ENCODE measurements at regions not wholly inside any gene's neighbourhood (a gene's known extent, or its start where the extent isn't known, plus 50 kb on each side); places are given as distances from the start of the nearest gene placed in this dataset.

DNA sequence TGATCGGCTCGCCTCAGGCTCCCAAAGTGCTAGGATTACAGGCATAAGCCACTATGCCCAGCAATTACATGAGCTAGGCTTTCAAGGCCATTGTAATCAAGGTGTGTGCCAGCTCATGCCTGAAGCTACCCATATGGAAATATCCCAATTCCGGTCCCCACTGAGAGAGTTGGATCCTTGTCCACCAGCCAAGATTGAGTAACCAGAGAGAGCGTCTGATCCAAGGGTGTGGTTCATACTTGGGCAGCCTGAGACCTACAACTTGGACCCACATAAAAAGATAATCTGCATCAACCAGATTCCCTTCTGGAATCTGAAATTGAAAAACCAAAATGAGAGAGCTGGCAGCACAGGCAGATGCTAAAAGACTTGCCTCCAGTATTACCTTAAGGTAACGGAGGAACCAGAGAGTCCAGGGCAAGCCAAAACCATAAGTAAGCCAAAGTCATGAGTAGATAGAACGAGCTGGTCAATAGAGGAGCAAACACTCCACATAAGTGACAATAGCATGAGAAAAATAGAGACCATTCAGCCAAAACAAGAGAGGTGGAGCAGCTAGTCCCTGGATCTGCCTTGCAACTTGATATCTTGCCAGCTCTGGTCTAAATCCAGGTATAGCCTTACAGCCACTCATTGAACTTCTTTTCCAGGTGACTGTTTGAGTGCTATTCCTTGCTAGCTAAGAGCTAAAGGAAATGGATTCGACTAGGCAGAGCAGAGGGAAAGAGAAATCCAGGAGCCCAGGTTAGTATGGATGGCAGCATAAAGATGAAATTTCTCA, 63.8 kb upstream of the ATP1A1 start:
- Histone ChIP-seq H3K4me3 (ENCODE audit: low read depth, low read length) (no peak overlapping the region), H2AFZ (peak overlapping the region; percentile 58), H3K9ac (no peak overlapping the region), H3K79me2 (no peaks in the 10 kb centered on the region), H3K4me1 (peaks cover 43% of the 10 kb centered on the region), H3K27ac (peak overlapping the region; percentile 97), H3K36me3 (ENCODE audit: control insufficient read depth, insufficient read depth, low read length) (no peaks in the 10 kb centered on the region), H3K9me3 (ENCODE audit: control insufficient read depth, low read length) (no peaks in the 10 kb centered on the region), H3K27me3 (ENCODE audit: control insufficient read depth, insufficient read depth, low read length) (no peaks in the 10 kb centered on the region), H3K4me2 (ENCODE audit: low read length) (peak overlapping the region; percentile 19)
- TF ChIP-seq, protein P1, sequence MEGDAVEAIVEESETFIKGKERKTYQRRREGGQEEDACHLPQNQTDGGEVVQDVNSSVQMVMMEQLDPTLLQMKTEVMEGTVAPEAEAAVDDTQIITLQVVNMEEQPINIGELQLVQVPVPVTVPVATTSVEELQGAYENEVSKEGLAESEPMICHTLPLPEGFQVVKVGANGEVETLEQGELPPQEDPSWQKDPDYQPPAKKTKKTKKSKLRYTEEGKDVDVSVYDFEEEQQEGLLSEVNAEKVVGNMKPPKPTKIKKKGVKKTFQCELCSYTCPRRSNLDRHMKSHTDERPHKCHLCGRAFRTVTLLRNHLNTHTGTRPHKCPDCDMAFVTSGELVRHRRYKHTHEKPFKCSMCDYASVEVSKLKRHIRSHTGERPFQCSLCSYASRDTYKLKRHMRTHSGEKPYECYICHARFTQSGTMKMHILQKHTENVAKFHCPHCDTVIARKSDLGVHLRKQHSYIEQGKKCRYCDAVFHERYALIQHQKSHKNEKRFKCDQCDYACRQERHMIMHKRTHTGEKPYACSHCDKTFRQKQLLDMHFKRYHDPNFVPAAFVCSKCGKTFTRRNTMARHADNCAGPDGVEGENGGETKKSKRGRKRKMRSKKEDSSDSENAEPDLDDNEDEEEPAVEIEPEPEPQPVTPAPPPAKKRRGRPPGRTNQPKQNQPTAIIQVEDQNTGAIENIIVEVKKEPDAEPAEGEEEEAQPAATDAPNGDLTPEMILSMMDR (IDR thresholded peaks at IDR 0.05): no peak

GRCh38 chr1:116310180-116310579, 62.9 kb upstream of the ATP1A1 start:
- Histone ChIP-seq H3K9ac (no peak overlapping the region), H3K79me2 (no peaks in the 10 kb centered on the region), H3K36me3 (ENCODE audit: control insufficient read depth, insufficient read depth, low read length) (no peaks in the 10 kb centered on the region), H3K4me1 (peaks cover 46% of the 10 kb centered on the region), H2AFZ (no peak overlapping the region), H3K27me3 (ENCODE audit: control insufficient read depth, insufficient read depth, low read length) (no peaks in the 10 kb centered on the region), H3K4me3 (ENCODE audit: low read depth, low read length) (no peak overlapping the region), H3K9me3 (ENCODE audit: control insufficient read depth, low read length) (no peaks in the 10 kb centered on the region), H3K27ac (peak overlapping the region; percentile 97), H3K4me2 (ENCODE audit: low read length) (no peak overlapping the region)
- TF ChIP-seq, protein P1 (IDR thresholded peaks at IDR 0.05): no peak

DNA sequence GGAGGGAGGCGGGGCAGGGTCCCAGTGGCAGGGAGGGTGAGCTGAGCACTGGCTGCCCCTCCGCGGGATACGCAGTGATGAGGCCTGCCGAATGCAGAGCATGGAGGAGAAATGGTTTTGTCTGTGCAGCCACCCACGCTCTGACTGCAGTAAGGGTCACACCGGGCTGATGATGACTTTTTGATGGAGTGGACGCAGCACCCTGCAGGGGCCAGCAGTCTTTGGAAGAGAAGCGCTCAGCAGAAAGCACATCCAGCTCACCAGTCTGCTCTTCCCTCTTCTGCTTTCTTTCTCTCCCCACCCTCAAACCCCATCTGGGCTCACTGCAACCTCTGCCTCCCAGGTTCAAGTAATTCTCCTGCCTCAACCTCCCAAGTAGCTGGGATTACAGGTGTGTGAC, 61.9 kb upstream of the ATP1A1 start:
- Histone ChIP-seq H3K4me3 (ENCODE audit: low read depth, low read length) (no peak overlapping the region), H3K36me3 (ENCODE audit: control insufficient read depth, insufficient read depth, low read length) (no peaks in the 10 kb centered on the region), H3K27me3 (ENCODE audit: control insufficient read depth, insufficient read depth, low read length) (no peaks in the 10 kb centered on the region), H2AFZ (no peak overlapping the region), H3K4me1 (peaks cover 45% of the 10 kb centered on the region), H3K9me3 (ENCODE audit: control insufficient read depth, low read length) (no peaks in the 10 kb centered on the region), H3K79me2 (no peaks in the 10 kb centered on the region), H3K4me2 (ENCODE audit: low read length) (no peak overlapping the region), H3K27ac (peak overlapping the region; percentile 97), H3K9ac (no peak overlapping the region)
- TF ChIP-seq, protein P1 (IDR thresholded peaks at IDR 0.05): no peak

- Histone ChIP-seq H2AFZ (peak overlapping the region; percentile 35), H3K27me3 (ENCODE audit: control insufficient read depth, insufficient read depth, low read length) (no peaks in the 10 kb centered on the region), H3K36me3 (ENCODE audit: control insufficient read depth, insufficient read depth, low read length) (no peaks in the 10 kb centered on the region), H3K4me1 (peaks cover 44% of the 10 kb centered on the region), H3K27ac (peak overlapping the region; percentile 97), H3K4me2 (ENCODE audit: low read length) (peak overlapping the region; percentile 52), H3K9me3 (ENCODE audit: control insufficient read depth, low read length) (no peaks in the 10 kb centered on the region), H3K4me3 (ENCODE audit: low read depth, low read length) (peak overlapping the region; percentile 2), H3K9ac (no peak overlapping the region), H3K79me2 (no peaks in the 10 kb centered on the region)
- TF ChIP-seq, protein P1 (IDR thresholded peaks at IDR 0.05): no peak
Measured at GRCh38 chr1:116311756-116312680, 61.0 kb upstream of the ATP1A1 start.
